ENCODE measurements at regions not wholly inside any gene's neighbourhood (a gene's known extent, or its start where the extent isn't known, plus 50 kb on each side); places are given as distances from the start of the nearest gene placed in this dataset.

DNA sequence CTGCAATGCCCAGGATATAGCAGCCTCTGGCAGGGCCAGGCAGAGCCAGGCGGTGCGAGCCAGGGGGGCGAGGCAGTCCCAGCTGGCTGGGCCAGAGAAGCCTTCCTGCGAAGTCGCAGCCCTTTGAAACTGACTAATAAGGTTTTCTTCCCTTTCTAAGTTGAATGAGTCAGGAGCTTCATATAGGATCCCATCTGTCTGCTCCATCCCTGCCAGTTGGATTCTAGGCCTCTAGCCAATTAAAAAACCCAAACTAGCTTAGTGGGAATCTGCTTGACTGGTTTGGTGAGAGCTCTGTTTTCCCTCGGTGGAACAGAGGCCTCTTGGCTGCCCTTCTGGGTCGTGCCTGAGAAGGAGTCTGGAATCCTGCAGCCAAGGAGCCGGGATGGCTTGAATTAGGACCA, 70.1 kb upstream of the RAPGEF1 start:
- CTCF ChIA-PET, result interaction anchor here (1.1 to 1.3 kb wide), 2 partner anchors 11 to 443 kb away, joined by 3 read pairs; no protein-coding TSS in a partner anchor
- no peaks in the 10 kb centered on the region for H3K36me3 ChIP-seq (ENCODE audit: control insufficient read depth in 2 of 2, extremely low read depth in 1 of 2, insufficient read depth in 2 of 2, low read length in 2 of 2)
- H3K27me3 ChIP-seq (ENCODE audit: control insufficient read depth in 2 of 2, insufficient read depth in 2 of 2, low read length in 2 of 2), result peaks cover 0 to 2% of the 10 kb centered on the region in 2 experiments
- H2AFZ ChIP-seq (ENCODE audit: low read depth, low read length), result no peak overlapping the region
- no peaks in the 10 kb centered on the region for H3K4me1 ChIP-seq (ENCODE audit: control insufficient read depth, extremely low read depth, insufficient read depth, low read length)
- DNase-seq (ENCODE audit: low read depth, low spot score) (no peak), FAIRE-seq (no peak)
- no peaks in the 10 kb centered on the region for H3K9me1 ChIP-seq (replicated peaks; ENCODE audit: control insufficient read depth, extremely low read depth, insufficient read depth, low read length)
- intact Hi-C loops (cut with micrococcal nuclease) (no loop called here), dilution Hi-C loops (cut with MboI; ENCODE audit: extremely low pct_ligation_motif_present, low sequenced_read_pairs) (loop anchor here (10.0 to 25.0 kb wide), 2 partner anchors 85 to 302 kb away; no protein-coding TSS in a partner anchor)
- no TSS peak for BruUV-seq (replicated peaks)
- no peak for TF ChIP-seq JUN (IDR thresholded peaks at IDR 0.05; ENCODE audit: borderline replicate concordance, insufficient read depth, insufficient read length, low read depth)
- TF ChIP-seq FOS (IDR thresholded peaks at IDR 0.05; ENCODE audit: borderline replicate concordance, insufficient read depth, low read length), result no peak
- no peaks in the 10 kb centered on the region for H3K9me3 ChIP-seq (replicated peaks; ENCODE audit: control insufficient read depth, insufficient read depth, low read length)
- H3K27ac ChIP-seq (ENCODE audit: insufficient read depth, low read depth, low read length), result no peak overlapping the region
- no peak overlapping the region for H3K9ac ChIP-seq (replicated peaks; ENCODE audit: extremely low read depth, insufficient read depth, low read length)
- no peaks in the 10 kb centered on the region for H3K79me2 ChIP-seq (ENCODE audit: control insufficient read depth, insufficient read depth, low read length)
- POLR2A ChIA-PET, result no interaction called here
- H3K4me2 ChIP-seq (ENCODE audit: insufficient read depth, low read length), result no peak overlapping the region
- no peaks in the 10 kb centered on the region for H4K20me1 ChIP-seq (replicated peaks; ENCODE audit: control insufficient read depth, extremely low read depth, insufficient read depth, low read length)
- H3K4me3 ChIP-seq (replicated peaks in 1 of 3; ENCODE audit: insufficient read depth in 1 of 3, low read depth in 1 of 3, low read length in 3 of 3), result no peak overlapping the region

DNA sequence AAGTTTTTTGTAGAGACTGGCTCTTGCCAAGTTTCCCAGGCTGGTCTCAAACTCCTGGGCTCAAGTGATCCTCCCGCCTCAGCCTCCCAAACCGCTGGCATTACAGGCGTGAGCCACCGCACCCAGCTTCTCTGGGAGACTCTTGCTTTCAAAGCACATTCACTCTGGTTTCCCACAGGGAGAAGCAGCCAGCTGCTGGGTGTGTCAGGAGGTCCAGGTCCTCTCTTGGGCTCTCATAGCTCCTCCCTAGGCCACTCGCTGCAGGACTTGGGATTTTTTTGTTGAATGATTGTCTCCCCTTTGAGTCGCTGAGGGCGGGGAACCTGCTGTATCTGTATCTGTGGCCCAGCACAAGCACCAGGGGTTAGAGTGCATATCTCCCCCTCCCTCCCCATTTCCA, 68.4 kb upstream of the RAPGEF1 start:
- Histone ChIP-seq H3K36me3 (ENCODE audit: control insufficient read depth in 2 of 2, extremely low read depth in 1 of 2, insufficient read depth in 2 of 2, low read length in 2 of 2) (no peaks in the 10 kb centered on the region), H3K27ac (ENCODE audit: insufficient read depth, low read depth, low read length) (no peak overlapping the region), H4K20me1 (replicated peaks; ENCODE audit: control insufficient read depth, extremely low read depth, insufficient read depth, low read length) (no peaks in the 10 kb centered on the region), H3K9me3 (replicated peaks; ENCODE audit: control insufficient read depth, insufficient read depth, low read length) (no peaks in the 10 kb centered on the region), H3K9ac (replicated peaks; ENCODE audit: extremely low read depth, insufficient read depth, low read length) (no peak overlapping the region), H3K4me1 (ENCODE audit: control insufficient read depth, extremely low read depth, insufficient read depth, low read length) (no peaks in the 10 kb centered on the region), H3K4me2 (ENCODE audit: insufficient read depth, low read length) (no peak overlapping the region), H2AFZ (ENCODE audit: low read depth, low read length) (no peak overlapping the region), H3K4me3 (replicated peaks in 1 of 3; ENCODE audit: insufficient read depth in 1 of 3, low read depth in 1 of 3, low read length in 3 of 3) (no peak overlapping the region), H3K79me2 (ENCODE audit: control insufficient read depth, insufficient read depth, low read length) (no peaks in the 10 kb centered on the region), H3K27me3 (ENCODE audit: control insufficient read depth in 2 of 2, insufficient read depth in 2 of 2, low read length in 2 of 2) (peaks cover 0 to 2% of the 10 kb centered on the region in 2 experiments), H3K9me1 (replicated peaks; ENCODE audit: control insufficient read depth, extremely low read depth, insufficient read depth, low read length) (no peaks in the 10 kb centered on the region)
- DNase-seq (ENCODE audit: low read depth, low spot score) (no peak), FAIRE-seq (no peak)
- BruUV-seq (replicated peaks), result no TSS peak
- POLR2A ChIA-PET, result no interaction called here
- TF ChIP-seq, protein P1, sequence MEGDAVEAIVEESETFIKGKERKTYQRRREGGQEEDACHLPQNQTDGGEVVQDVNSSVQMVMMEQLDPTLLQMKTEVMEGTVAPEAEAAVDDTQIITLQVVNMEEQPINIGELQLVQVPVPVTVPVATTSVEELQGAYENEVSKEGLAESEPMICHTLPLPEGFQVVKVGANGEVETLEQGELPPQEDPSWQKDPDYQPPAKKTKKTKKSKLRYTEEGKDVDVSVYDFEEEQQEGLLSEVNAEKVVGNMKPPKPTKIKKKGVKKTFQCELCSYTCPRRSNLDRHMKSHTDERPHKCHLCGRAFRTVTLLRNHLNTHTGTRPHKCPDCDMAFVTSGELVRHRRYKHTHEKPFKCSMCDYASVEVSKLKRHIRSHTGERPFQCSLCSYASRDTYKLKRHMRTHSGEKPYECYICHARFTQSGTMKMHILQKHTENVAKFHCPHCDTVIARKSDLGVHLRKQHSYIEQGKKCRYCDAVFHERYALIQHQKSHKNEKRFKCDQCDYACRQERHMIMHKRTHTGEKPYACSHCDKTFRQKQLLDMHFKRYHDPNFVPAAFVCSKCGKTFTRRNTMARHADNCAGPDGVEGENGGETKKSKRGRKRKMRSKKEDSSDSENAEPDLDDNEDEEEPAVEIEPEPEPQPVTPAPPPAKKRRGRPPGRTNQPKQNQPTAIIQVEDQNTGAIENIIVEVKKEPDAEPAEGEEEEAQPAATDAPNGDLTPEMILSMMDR (IDR thresholded peaks at IDR 0.05; ENCODE audit: extremely low read depth in 1 of 2, insufficient read depth in 1 of 2, low read depth in 1 of 2, low read length in 2 of 2), result no peak
- no peak for TF ChIP-seq GATA2 (IDR thresholded peaks at IDR 0.05; ENCODE audit: insufficient read depth, insufficient read length, low read depth, low read length)
- no peak for TF ChIP-seq MYC (IDR thresholded peaks at IDR 0.05; ENCODE audit: low read depth, low read length)
- TF ChIP-seq POLR2AphosphoS5 (IDR thresholded peaks at IDR 0.05; ENCODE audit: insufficient read depth, low read depth, low read length), result no peak
- no peak for TF ChIP-seq EZH2 (IDR thresholded peaks at IDR 0.05; ENCODE audit: borderline replicate concordance, low read depth, low read length, severe bottlenecking)
- TF ChIP-seq POLR2A (IDR thresholded peaks at IDR 0.05; ENCODE audit: low read depth, low read length), result no peak
- TF ChIP-seq FOS (IDR thresholded peaks at IDR 0.05; ENCODE audit: borderline replicate concordance, insufficient read depth, low read length), result no peak
- no peak for TF ChIP-seq JUN (IDR thresholded peaks at IDR 0.05; ENCODE audit: borderline replicate concordance, insufficient read depth, insufficient read length, low read depth)
- TF ChIP-seq, protein P2, sequence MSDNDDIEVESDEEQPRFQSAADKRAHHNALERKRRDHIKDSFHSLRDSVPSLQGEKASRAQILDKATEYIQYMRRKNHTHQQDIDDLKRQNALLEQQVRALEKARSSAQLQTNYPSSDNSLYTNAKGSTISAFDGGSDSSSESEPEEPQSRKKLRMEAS (IDR thresholded peaks at IDR 0.05; ENCODE audit: insufficient read depth, insufficient read length), result no peak
- intact Hi-C loops (cut with micrococcal nuclease), result no loop called here
- CTCF ChIA-PET, result interaction anchor here (0.8 to 1.6 kb wide), 3 partner anchors 53 to 428 kb away, joined by 3 to 5 read pairs (median 3); no protein-coding TSS in a partner anchor
- dilution Hi-C loops (cut with MboI; ENCODE audit: extremely low pct_ligation_motif_present, low sequenced_read_pairs), result loop anchor here (10.0 to 25.0 kb wide), 2 partner anchors 87 to 304 kb away; no protein-coding TSS in a partner anchor

All from endothelial cell of umbilical vein (primary cell).